HG02840 (cell line): ENCODE measurements at regions not wholly inside any gene's neighbourhood (a gene's known extent, or its start where the extent isn't known, plus 50 kb on each side); places are given as distances from the start of the nearest gene placed in this dataset.

Experiments used
- ATAC-seq: cut with Tn5 transposase; IDR thresholded peaks from one replicate; pipeline ENCODE4 v1.9.1; 2021; ENCODE audit warnings: mild to moderate bottlenecking, moderate library complexity, moderate number of reproducible peaks; ENCODE audit not compliant: unreplicated experiment, low FRiP score

- ATAC-seq: no peak
These were observed 848.4 kb upstream of the COX7C start for GRCh38 chr5:85769347-85769746.

GRCh38 chr5:85784746-85785145, 833.0 kb upstream of the COX7C start:
- no peak for ATAC-seq

- no peak for ATAC-seq
These were observed 804.6 kb upstream of the COX7C start for GRCh38 chr5:85813146-85813545.

DNA sequence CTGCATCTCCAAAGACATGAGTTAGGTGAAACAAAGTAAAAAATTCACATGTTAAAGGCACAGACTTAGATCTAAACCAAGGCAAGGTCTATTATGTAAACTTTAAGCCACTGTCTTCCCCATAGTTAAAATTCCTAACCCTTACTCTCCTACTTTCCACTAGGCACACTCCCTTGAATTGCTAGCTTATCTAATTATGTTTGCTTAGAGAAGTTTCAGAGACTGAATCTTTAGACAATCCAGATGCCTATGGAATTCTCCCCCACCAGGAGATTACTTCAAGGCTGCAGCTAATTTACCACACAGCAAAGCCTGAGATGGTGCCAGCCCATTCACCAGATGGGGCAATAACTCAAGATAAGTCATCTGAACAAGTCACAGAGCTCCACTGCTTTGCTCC, 803.1 kb upstream of the COX7C start:
- ATAC-seq: no peak

GRCh38 chr5:85823462-85824426, 794.0 kb upstream of the COX7C start:
- ATAC-seq: no peak

- no peak for ATAC-seq
These were observed 779.0 kb upstream of the COX7C start for GRCh38 chr5:85838781-85839180.

DNA sequence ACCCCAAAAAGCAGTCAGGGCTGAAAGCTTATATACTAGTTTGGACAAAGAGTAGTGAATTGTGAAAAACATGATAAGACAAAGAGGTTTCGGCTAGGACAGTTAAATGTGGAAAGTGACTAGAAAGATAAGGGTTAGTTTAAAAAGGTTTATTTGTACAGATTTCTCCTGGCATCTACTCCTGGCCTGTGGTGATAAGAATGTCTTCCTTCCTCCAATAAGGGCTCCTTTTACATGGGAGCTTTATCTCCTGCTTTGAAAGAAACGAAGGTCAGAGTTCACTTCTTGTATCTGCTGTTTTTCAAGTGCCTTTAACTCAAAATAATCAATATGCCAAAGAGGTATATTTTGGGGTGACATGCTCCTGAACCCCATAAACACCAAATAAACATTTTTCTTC, 776.1 kb upstream of the COX7C start:
- no peak for ATAC-seq

- ATAC-seq: no peak
These were observed 774.2 kb upstream of the COX7C start for GRCh38 chr5:85843535-85843934.

GRCh38 chr5:85849411-85849810, 768.3 kb upstream of the COX7C start:
- ATAC-seq: no peak

- no peak for ATAC-seq
These were observed 752.4 kb upstream of the COX7C start for GRCh38 chr5:85865296-85865695.

DNA sequence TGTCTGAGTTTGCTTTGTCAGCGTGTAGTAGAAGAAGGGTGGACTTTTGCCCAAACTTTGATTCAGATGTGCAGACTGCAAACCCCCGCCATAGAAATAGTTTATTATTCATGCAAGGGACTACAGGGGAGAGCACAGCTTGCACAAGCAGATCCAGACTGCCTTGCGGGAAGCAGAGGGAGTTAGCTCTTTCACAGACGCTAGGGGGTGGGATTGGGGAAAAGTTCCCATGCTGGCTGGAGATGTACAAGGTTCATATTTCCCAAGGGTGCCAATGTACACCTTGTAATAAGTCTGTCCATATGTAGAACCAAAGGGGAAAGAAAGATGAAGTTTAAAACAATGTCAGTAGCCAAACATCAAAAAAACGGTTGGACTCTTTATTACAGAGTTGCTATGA, 749.7 kb upstream of the COX7C start:
- ATAC-seq: no peak

- ATAC-seq: no peak
These were observed 723.7 kb upstream of the COX7C start for GRCh38 chr5:85893996-85894395.

DNA sequence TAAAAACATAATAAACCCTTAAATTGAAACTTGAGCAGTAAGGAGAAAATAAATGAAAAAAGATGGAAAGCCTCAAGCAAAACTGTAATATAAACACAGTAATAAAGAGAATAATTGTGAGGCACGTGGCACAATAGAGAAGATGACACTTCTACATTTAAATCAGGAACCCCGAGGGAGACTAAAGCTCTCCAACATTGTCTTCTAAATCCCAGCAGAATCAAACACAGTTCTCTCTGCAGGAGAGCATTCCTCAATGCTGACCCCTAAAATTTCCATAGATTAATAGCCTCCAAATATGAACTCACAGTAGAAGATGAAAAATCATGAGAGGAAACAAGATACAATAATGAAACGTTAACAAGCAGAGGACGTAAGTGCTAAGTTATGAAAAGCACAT, 721.2 kb upstream of the COX7C start:
- ATAC-seq: no peak

GRCh38 chr5:85906460-85906859, 711.3 kb upstream of the COX7C start:
- no peak for ATAC-seq

- no peak for ATAC-seq
These were observed 707.4 kb upstream of the COX7C start for GRCh38 chr5:85910335-85910734.

- no peak for ATAC-seq
These were observed 696.8 kb upstream of the COX7C start for GRCh38 chr5:85920984-85921383.

- ATAC-seq: no peak
These were observed 696.2 kb upstream of the COX7C start for GRCh38 chr5:85921590-85921989.

DNA sequence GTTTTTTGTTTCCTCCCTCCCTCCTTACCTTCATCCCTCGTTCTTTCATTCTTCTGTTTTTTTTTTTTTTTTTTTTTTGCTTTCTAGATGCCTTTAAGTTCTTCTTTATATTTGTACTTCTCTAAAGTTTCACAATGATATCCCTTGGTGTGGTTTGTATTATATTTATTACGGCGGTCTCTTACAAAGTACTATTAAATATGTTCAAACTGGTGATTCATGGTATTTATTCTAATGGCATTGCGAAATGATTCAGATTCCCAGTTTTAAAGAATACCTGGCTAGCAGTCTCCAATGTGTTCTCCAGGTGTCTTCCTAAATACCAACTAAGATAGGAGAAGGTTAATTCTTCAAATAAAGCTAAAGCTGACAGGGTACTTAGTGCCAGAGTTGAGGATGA, 690.1 kb upstream of the COX7C start:
- no peak for ATAC-seq

- ATAC-seq: no peak
These were observed 688.0 kb upstream of the COX7C start for GRCh38 chr5:85929713-85930112.

- ATAC-seq: no peak
These were observed 686.5 kb upstream of the COX7C start for GRCh38 chr5:85931220-85931619.

GRCh38 chr5:85938201-85938600, 679.5 kb upstream of the COX7C start:
- no peak for ATAC-seq

DNA sequence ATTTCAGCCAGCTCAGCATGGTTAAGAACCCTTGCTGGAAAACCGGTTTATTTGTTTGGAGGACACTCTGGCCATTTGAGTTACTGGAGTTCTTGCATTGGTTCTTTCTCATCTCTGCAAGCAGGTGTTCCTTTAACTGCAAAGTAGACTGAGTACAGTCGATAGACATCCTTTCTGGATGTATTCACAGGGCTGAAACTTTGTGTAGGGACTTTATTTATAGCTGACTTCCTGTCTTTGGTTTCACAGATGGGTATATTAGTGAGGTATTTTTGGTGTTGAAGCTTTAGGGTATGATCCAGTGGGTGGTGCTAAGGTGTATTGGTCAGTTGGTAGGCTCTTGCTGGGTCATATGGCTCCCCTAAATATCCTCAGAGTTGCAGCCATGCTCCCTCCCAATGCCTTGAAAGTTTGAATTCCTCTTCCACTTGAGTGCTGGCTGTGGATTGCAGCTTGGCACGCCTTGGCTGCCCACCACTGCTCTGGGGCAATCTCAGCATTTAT, 666.0 kb upstream of the COX7C start:
- ATAC-seq: no peak
